RPMI8226 (cell line): ENCODE measurements at regions not wholly inside any gene's neighbourhood (a gene's known extent, or its start where the extent isn't known, plus 50 kb on each side); places are given as distances from the start of the nearest gene placed in this dataset.
"Not testable (repeated sequence)": the region's sequence is repeated elsewhere in the genome, so short reads cannot be mapped to it uniquely, and the experiment has no call there.

Experiments
- DNase-seq: peaks from one replicate; pipeline ENCODE4 v3.0.0-alpha.2; 2015

DNA sequence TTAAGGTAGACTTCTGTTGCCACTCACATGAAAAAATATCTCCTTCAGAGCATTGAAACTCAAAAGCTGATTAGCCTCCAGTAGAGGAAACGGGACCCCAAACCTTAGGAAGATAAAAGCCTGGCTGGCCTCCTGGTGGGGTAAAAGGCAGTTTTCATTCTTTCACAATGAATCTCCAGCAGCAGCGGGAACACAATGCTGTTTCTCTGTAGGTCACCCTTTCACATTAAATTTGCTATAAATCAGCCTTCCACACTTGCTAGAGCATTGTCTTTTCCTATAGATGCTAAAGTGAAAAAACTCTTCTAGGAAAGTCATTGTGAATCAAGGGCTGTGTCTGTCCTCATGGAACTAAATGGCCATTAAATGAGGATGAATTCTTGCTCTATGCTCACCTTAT is 207.3 kb upstream of the MAGEB2 start:
- no peak for DNase-seq

DNA sequence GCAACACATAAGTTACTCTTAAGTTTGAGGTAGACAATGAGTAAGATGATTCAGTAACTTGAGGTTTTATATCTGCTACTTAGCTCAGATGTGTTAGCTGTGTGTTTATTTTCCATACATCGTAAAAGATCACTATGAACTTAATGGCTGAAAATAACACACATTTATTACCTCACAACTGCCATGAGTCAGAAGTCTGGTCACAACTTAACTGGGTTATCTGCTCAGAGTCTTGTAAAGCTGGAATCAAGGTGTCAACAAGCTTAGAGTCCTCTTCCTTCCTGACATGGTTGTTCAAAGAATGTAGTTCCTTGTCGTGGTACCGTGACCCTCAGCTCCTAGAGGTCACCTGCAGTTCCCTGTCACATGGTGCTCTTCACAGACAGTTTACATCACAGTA is 204.9 kb upstream of the MAGEB2 start:
- no peak for DNase-seq

DNA sequence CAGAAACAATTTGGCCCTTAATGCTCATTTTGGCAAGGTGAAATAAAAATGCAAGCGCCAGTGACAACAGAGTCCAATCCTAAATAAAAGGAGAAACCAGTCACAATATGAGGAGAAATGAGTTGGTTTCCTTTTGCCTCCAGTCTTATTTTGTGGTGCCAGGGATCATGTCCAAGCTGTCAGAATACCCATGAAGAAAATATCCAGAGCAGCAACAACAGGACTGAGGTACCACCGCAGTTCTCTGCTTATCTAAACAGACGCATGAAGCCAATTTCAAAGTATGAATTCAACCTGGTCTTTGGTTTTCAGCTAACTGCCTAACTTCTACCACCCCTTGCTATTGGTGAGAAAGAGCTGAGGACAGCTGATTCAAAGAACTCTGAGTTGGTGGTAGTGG is 199.9 kb upstream of the MAGEB2 start:
- DNase-seq = no peak

DNA sequence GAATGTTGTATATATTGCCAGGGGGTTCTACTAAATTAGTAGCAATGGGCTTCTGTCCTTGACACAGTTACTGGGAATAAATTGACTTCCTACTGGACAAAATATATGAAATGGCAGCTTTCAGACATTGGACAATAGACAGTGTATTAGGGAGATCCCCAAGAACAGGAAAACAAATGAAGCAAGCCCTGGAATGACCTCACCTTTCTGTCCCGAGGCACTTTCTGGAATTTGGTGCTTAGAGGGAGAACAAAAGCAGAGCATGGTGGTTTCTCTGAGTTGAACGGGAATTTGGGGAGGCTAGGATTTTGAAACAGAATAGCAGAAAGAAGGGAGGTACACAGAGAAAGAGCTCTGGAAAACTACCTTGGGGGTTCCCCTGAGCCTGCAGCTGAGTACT is 187.7 kb upstream of the MAGEB2 start:
- DNase-seq = no peak

DNA sequence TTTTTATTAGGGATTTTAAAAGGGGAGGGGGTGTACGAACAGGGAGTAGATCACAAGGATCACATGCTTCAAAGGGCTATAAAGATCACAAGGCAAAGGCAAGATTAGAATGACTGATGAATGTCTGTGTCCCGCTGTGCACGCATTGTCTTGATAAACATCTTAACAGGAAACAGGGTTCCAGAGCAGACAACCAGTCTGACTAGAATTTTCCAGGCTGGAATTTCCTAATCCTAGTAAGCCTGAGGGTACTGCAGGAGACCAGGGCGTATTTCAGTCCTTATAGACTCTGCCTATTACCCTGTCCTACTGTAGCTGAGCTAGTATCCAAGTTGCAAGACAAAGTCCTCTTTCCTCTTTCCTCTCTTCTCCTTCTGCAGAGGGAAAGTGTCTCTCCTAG is 179.0 kb upstream of the MAGEB2 start:
- not testable (repeated sequence) for DNase-seq

DNA sequence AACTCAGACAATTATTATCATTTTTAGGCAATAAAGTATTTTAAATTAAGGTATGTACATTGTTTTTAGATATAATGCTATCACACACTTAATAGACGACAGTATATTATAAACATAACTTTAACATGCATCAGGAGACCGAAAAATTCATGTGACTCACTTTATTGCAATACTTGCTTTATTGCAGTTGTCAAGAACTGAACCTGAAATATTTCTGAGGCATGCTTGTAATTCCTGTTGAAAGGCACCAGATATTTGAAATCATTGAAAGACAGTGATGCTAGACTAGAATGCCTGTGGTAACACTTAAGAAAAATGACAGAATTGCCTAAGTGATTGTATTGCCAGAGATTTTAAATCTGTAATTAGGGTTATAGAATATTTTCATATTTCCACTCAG is 175.6 kb upstream of the MAGEB2 start:
- DNase-seq = no peak

DNA sequence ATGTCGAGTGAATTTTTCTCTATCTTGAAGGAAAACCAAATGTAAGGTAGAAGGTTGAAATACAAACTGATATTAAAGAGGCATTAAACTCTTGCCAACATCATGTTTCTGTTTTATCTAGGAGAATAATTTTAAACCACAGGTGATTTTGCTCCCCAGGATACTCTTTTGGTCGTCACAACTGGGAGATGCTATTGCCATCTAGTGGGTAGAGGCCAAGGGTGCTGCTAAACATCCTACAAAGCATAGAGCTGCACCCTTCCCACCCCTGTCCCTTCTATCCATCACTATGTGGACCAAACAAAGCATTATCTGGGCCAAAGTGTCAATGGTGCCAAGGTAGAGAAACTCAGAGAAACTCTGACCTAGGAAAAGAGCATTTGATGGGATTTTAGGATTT is 154.6 kb upstream of the MAGEB2 start:
- DNase-seq = no peak

DNA sequence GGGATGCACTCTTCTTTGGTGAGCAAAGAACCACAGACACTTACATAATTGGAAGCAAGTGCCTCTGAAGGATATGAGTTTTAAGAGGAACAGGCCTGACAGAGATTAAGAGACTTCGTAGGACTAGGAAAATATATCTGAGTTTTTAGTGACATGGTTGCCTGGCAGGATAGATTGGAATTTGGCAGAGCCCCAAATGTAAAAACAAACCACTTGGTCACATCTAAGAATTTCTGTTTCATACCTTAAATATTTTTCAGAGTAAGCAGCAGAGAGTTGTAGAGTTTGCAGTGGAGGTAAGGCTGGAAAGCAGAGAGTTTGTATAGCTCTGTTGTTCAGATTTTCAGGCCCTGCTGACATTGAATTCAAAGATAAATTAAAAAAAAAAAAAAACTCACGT is 150.1 kb upstream of the MAGEB2 start:
- no peak for DNase-seq

DNA sequence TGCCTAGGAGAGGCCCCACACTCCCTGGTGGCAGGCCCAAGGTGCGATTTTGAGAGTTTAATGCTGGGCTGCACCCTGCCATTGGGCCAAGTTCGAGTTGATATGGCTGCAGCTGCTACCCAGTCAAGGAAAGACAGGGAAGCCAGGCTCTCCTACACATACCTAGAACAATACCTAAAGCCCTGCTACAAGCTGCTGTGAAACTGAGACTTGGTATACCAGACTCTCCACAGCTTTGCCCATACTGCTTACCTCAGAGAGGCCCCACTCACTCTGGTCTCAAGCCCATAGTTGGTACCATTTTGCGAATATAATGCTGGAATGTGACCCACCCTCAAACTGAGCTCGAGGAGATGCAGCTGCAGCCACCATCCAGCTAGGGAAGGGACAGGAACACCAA is 147.7 kb upstream of the MAGEB2 start:
- DNase-seq = no peak

DNA sequence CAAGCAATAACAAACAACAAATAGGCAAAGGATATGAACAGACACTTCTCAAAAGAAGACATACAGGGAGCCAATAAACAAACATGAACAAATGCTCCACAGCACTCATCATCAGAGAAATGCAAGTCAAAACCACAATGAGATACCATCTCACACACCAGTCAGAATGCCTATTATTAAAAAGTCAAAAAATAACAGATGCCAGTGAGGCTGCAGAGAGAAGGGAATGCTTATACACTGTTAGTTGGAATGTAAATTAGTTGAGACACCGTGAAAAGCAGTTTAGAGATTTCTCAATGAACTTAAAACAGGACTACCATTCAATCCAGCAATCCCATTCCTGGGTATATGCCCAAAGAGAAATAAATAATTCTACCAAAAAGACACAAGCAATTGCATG is 129.8 kb upstream of the MAGEB2 start:
- no peak for DNase-seq

DNA sequence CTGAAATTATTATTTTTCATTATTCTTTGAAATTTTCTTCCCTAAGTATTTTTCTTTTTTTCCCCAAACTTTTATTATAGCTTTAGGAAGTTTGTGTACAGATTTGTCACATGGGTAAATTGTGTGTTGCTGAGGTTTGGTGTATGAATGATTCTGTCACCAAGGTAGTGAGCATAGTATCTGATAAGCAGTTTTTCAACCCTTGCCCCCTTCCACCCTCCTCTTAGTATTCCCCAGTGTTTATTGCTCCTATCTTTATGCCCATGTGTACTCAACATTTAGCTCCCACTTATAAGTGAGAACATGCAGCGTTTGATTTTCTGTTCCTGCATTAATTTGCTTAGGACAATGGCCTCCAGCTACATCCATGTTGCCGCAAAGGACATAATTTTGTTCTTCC is 103.9 kb upstream of the MAGEB2 start:
- DNase-seq = no peak

DNA sequence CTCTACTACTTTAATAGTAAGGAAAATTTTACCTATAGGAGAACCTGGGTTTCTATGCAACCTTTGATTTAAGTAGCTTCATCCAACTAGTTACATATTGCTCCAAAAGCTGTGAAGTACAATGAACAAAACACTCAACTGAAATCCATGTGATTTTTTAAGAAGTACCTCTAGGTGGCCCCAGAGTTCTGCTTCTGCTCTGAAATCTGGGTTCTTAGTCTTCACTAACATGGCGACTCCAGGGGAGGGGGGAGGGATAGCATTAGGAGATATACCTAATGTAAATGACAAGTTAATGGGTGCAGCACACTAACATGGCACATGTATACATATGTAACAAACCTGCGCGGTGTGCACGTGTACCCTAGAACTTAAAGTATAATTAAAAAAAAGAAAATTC is 73.4 kb upstream of the MAGEB2 start:
- peak; percentile 35 for DNase-seq

DNA sequence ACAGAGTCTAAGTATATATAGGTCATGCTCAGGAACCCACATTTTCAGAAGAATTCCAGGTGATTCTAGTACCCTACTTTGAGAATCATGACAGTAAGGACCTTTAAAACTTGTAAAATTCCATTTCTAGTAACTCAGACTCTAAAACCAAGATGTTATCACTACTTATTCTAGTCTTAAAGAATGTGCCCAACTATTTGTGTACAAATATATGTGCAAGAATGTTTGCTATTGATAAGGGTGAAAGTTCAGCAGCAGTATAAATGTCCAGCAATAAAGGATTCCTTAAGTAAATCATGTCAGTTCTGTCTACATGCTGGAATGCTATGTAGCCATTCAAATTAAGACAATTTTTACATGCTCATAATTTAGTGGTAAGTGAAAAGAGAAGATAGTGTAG is 71.1 kb upstream of the MAGEB2 start:
- no peak for DNase-seq

DNA sequence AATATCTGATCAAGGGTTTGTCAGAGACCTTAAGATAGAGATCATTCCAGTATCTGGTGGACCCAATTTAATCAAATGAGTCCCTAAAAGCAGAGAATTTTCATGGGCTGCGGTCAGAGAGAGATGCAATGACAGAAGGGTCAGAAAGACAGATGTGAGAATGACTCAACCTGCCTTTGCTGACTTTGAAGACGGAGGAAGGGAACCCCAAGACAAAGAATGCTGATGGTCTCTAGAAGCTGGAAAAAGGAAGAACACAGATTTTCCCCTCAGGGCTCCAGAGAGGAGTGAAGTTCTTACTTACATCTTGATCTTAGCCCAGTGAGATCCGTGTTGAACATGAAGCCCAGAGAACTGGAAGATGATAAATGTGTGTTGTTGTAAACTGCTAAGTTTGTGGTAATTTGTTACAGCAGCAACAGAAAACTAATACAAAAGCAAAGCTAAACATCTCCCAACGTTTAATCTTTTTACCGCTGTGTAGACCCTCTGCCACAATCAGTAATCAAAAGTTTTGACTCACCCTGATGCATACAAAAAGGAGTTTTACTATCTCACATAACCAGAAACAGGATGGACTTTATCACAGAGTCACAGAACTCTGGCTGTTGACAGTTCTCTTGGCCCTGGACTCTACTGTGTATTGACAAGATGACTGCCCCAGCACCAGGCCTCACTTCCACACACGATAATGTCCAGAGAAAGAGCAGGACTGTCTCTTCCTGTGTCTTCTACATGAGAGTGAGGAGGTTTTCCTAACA is 70.2 kb upstream of the MAGEB2 start:
- no peak for DNase-seq

DNA sequence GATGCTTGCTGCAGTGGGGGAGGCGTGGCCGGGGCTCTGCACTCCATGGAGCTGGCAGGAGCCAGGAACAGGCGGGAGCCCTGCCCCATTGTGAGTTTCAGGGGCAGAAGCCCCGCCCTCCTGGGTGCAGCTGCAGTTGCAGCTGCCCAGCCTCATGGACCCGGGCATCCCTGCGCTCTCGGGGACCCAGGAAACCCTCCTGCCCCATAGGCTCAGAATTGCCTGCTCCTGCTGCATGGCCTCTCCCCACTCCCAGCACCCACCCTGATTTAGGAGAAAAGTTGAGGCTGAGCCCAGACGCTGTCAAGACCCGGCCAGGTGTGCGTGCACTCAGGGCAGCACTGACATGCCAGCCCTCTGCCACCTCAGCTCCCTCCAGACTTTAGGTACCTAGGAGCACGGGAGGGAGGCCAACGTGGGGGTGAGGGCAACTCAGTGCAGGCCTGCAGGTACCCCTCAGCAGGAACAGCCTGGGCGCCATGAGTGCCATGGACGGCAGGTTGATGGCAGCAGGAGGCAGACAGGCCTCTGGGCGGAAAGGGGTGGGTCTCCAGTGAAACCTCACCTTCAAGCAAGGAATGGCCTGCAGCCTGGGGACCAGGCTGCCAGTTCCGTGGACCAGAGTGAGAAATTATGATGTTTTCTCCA is 67.2 kb upstream of the MAGEB2 start:
- DNase-seq = no peak

DNA sequence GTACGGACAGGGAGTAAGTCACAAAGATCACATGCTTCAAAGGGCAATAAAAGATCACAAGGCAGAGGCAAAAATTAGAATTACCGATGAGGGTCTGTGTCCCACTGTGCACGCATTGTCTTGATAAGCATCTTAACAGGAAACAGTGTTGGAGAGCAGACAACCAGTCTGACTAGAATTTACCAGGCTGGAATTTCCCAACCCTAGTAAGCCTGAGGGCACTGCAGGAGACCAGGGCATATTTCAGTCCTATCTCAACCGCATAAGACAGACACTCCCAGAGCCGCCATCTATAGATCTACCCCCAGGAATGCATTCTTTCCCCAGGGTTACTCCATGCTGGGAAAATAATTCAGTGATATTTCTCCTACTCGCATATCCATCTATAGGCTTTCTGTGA is 66.2 kb upstream of the MAGEB2 start:
- not testable (repeated sequence) for DNase-seq

DNA sequence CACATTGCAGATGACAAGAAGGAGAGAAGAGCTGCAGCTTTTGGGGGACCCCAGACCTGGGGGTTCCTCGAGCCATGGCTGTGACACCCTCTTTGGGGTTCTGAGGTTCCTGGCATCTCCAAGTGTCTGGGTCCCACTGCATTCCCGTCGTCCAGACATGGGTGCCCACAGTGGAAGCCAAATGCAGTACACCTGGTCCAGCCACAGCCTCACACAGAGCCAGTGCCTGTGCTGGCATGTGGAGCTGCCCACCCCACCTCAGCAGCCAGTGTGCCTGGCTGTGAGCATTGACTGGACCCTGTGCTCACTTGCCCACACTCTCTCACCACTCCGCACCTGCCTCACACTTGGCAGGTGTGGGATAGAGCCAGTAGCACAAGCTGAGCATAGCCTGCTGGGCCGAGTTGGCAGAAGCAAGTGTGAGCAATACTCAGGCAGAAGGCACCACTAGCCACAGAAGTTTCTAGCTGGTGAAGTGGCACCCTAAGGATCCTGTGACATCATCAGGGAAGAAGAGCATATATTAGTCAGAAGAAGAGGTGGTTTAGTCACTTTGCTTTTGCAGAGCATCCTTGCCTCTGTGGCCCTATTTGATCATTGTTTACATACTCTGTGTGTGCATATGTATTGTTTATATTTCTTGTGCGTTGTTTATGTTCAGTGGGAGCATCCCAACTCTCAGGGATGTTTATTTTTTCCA is 65.0 kb upstream of the MAGEB2 start:
- no peak for DNase-seq

DNA sequence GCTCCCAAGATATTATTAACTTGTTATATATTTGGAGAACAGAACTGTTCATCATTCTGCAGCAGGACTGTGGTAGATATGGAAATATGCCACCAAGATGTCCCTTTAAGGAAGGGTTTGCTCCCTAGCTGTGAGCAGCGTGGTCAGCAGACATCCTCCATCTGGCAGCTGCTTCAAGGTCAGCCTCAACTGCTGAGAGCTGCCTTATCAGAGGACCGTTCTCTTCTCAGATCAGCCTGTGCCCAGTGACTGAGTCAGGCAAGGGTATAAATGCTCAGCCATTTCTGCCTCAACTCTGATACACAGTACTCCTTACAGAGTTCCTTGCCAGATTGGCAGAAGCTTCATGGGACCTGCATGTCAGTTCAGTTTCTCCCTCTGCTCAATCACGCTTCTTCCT is 63.4 kb upstream of the MAGEB2 start:
- DNase-seq = no peak

DNA sequence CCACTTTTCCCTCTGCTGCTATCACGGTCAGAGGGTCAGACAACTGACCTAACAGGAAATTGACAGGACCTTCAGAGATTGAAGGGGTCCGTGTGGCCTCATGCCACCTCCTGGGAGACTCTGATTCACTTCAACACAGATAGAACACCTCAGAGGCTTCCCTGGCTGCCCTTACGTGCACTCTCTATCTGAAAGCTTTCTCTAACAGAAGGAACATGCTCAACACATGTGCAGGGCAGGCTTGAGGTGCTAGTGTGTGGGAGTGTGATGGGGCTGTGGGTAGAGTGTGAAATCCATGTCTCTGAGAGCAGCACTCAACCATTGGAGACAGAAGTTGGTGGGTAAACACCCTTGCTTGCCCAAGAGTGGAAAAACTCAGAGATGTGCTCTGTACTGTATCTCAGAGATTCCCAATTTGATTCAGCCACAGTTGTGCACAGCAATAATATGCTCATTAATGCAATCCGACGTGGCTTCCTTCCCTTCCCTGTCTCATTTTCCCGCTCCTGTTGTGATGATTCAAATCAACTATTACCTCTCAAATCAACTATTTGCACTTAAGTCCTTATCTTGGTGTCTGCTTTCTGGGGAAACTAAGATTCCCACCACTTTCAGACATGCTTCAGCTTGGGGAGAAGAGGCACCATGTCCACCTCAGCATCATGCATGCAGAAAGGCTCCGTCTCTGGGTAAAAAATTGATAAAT is 62.0 kb upstream of the MAGEB2 start:
- no peak for DNase-seq

DNA sequence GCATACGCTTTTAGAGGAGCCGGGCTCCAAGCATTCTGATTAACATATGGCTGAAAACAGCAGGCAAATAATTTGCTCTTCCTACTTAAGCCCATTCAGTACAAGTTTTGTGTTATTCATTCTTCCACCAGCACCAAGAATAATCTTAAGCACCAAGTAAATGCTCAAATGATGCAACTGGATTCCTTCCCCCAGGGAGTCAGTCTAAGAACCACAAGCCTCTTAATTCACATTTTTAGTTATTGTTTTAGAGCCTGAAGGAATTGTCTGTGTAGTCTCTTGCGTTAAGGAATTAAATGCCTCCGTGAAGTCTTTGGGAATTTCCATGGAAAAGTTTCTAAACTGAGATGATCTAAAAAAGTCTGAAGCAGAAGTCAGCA is 61.5 kb upstream of the MAGEB2 start:
- DNase-seq = no peak

DNA sequence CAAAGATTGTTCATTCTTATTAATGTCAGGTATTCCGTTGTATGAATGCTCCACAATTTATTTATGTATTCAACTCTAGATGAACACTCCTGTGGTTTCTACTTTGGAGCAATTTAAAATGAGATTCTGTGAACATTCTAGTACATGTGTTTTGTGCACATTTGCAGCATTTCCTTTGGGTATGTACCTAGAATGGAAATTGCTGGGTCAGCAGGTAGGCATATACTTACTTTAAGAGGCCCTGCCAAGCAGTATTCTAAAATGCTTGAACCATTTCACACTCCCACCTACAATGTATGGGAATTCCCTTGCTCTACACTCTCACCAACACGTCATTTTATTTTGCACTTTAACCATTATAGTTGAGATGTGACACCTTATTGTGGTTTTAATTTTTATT is 59.4 kb upstream of the MAGEB2 start:
- no peak for DNase-seq

DNA sequence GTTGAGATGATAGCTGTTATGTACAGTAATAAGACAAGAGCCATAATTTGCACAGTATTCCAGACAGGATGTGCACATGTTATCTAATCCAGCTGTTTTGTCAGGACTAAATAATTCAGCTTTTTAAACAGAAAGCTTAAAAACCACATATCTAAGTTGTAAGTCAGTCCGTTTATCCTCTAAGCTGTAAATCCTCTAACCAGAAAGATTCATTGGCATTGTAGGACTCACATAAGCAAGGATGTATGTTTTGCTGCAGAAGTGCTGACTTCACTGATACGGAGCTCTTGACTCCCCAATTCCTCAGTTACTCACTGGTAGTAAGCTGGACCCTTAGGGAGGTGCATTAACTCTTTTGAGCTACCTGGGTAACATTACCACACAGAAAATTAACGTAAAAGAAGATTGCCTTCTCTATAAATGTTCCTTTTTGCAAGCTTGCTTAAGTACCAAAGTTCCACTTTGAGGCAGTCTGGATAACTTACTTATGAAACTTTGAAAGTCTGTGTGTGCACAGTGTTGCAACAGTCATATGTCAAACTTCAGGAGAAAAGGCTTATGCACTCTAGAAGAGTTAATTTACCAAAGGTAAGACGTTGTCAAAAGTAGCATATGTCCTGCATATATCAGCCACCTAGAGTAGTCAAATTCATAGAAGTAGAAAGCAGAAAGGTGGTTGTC is 58.3 kb upstream of the MAGEB2 start:
- no peak for DNase-seq

DNA sequence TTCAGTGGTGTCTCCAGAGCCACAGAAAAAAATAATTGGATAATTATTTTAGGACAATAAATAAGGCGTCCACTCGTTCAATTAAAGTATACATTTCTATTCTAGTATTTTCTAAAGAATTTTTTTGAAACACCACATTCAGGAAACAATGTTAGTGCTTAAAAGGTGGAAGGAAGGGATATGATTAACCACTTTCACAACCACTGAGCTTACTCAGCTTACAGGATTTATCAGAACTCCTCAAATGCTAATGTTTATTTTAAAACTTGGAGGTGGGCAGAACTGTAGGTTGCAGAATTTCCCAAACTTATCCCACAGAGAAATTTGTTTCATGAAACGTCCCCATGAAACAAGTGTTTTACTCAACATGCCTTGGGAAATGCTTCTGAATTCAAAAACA is 54.3 kb upstream of the MAGEB2 start:
- DNase-seq = no peak
